ENCODE measurements at regions not wholly inside any gene's neighbourhood (a gene's known extent, or its start where the extent isn't known, plus 50 kb on each side); places are given as distances from the start of the nearest gene placed in this dataset.

DNA sequence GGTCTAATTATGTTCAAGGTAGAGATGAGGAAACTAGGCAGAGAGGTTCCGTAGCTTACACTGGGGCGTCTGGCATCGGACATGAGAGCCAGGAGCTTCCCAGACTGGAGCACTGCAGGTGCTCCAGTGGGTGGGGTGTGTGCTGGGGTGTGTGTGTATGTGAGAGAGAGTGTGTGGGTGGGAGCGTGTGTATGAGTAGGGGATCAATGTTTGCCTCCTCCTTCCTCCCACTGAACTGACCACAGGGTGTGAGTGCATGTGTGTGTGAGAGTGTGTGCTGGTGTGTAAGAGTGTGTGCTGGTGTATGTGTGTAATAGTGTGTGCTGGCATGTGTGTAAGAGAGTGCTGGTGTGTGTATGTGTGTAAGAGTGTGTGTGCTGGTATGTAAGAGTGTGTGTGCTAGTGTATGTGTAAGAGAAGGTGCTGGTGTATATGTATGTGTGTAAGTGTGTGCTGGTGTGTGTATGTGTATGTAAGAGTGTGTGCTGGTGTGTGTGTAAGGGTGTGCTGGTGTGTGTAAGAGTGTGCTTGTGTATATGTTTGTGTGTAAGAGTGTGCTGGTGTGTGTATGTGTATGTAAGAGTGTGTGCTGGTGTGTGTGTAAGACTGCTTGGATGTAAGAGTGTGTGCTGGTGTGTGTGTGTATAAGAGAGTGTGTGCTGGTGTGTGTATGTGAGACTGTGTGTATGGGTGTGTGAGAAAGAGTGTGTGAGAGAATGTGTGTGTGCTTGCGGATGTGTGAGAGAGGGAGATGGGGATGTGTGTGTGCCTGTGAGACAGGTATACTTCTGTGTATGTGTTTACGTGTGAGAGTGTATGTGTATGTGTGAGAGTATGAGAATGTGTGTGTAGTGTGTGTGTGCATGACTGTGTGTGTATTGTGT, 139.9 kb downstream of the MRM1 start:
- POLR2A ChIA-PET, result no interaction called here
- no peaks in the 10 kb centered on the region for H3K4me1 Mint-ChIP-seq
- no peaks in the 10 kb centered on the region for H3K36me3 Mint-ChIP-seq
- no peaks in the 10 kb centered on the region for H3K9me3 Mint-ChIP-seq
- DNase-seq (no peak), ATAC-seq (ENCODE audit: low read depth) (no peak)
- no peak overlapping the region for H3K4me3 Mint-ChIP-seq
- H3K27ac Mint-ChIP-seq, result no peak overlapping the region
- peaks cover 24% of the 10 kb centered on the region for H3K27me3 Mint-ChIP-seq

DNA sequence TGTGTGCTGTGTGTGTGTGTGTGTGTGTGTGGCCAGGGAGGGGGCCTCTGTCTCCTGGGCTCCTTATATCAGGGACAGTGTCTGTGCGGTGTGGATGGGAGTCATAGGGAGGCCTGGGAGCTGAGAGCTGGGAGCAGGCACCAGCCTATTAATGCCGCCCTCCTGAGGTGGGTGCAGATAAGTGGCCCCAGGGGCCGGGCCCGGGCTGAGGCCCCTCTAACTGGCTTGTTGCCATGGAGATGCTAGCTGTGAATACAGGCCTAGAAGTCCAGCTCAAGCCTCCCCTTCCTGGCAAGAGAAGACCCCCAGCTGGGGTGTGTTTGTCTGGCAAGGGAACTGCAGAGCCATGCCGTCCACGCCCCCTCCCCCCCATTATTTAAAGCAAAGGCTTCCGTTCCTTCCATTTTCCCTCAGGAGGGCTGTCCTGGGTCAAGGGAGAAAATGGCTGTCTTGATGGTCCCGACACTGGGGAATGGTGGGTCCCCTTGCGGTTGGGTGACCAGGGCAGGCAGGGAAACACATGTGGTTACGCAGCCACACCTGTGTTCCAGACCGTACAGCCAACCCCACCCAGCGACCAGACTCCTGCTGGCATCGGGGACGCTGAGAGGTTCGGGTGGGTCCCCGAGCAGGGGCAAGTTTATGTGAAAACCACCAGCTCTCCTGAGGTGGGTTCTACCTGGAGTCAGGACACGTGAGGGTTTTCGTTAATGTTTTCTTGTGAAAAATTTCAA, 141.1 kb downstream of the MRM1 start:
- Mint-ChIP-seq H3K4me1 (no peaks in the 10 kb centered on the region), H3K27me3 (peaks cover 17% of the 10 kb centered on the region), H3K27ac (no peak overlapping the region), H3K36me3 (no peaks in the 10 kb centered on the region), H3K4me3 (no peak overlapping the region), H3K9me3 (no peaks in the 10 kb centered on the region)
- ATAC-seq (ENCODE audit: low read depth) (no peak), DNase-seq (no peak)
- POLR2A ChIA-PET, result no interaction called here

DNA sequence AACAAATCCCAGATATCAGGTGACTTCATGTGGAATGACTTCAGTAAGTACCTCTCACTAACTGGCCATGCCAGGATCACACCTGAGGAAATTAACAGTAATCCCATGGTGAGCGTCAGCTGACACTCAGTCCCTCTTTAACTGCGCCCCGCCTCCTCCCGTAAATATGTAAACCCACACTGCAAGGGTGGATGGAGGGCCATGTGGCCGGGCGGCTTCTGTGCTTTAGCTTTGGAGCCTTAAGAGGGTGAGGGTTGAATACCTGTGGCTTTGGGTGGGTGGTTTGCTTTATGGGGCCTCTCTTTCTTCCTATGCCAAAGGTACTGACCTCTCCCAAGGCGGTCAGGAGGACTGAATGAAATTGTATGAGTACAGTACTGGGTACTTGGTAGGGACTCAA, 141.7 kb downstream of the MRM1 start:
- no peak for ATAC-seq (ENCODE audit: low read depth)
- Mint-ChIP-seq H3K27ac (no peak overlapping the region), H3K4me3 (no peak overlapping the region), H3K27me3 (peaks cover 10% of the 10 kb centered on the region), H3K4me1 (no peaks in the 10 kb centered on the region), H3K9me3 (no peaks in the 10 kb centered on the region), H3K36me3 (no peaks in the 10 kb centered on the region)
- DNase-seq, result no peak
- POLR2A ChIA-PET, result no interaction called here

DNA sequence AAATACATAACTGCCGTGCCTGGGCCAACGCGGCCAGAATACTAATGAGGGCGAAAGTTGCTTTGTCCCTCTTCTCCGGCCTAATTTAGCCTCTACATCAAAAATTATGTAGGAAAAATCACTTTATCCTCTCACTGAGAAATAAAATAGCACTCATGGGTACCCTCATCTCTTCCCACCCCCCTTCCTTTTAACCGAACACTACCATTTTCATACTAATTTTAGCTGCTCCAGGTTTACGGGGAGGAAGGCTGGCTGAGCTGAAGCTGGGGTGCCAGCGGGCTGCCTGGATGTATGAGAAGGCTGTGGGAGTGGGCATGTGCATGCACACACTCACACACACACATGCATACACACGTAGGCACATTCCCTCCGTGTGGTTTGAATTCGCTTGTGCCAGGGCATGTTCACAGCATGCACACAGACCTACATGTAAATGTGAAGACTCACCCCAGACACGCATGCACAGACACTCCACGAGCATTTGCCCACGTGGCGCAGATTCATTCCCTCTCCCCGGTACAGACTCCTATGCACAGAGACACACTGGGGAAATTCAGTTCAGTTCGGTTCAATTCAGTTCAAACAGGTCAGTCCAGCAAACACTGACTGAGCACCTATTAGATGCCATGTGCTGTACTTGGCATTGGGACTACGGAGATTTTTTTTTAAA, 145.1 kb downstream of the MRM1 start:
- Mint-ChIP-seq H3K27me3 (peaks cover 4% of the 10 kb centered on the region), H3K27ac (no peak overlapping the region), H3K9me3 (no peaks in the 10 kb centered on the region), H3K36me3 (no peaks in the 10 kb centered on the region), H3K4me3 (no peak overlapping the region), H3K4me1 (no peaks in the 10 kb centered on the region)
- ATAC-seq (ENCODE audit: low read depth), result no peak
- POLR2A ChIA-PET, result no interaction called here
- DNase-seq, result no peak

DNA sequence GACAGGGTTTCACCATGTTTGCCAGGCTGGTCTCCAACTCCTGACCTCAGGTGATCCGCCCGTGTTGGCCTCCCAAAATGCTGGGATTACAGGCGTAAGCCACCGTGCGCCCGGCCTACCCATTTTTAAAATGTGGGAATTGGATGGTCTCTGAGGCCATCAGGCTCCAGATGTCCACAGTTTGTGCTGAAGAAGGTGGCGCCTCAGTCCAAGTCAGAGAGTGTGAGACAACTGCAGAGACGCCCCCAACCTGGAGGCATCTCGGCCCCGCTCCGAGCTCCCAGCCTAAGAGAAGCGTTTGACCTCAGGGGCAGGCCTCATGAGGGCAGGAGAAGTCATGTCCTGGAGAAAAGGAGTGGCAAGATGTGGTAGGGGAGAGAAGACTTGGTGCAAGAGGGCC, 146.5 kb downstream of the MRM1 start:
- H3K4me1 Mint-ChIP-seq, result no peaks in the 10 kb centered on the region
- POLR2A ChIA-PET, result no interaction called here
- H3K27ac Mint-ChIP-seq, result no peak overlapping the region
- ATAC-seq (ENCODE audit: low read depth) (no peak), DNase-seq (no peak)
- no peaks in the 10 kb centered on the region for H3K36me3 Mint-ChIP-seq
- peaks cover 4% of the 10 kb centered on the region for H3K27me3 Mint-ChIP-seq
- H3K4me3 Mint-ChIP-seq, result no peak overlapping the region
- H3K9me3 Mint-ChIP-seq, result no peaks in the 10 kb centered on the region

DNA sequence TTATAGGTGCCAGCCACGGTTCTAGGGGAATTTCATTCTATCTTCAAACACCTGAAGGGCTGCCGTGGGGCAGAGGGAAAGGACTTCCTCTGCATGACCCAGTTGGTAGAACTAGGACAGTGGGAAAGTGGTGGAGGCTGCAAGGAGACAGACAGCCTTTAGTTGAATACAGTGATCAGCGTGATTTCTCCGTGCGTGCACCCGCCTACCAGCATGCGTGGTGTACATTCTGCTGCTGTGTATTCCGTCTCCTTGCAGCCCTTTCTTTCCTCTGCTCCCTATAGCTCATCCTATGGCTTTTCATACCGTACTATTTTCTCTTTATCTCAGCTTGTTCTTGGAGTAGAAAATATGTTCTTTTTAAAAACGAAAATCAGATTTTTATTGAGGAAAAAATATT, 146.9 kb downstream of the MRM1 start:
- POLR2A ChIA-PET, result no interaction called here
- peaks cover 4% of the 10 kb centered on the region for H3K27me3 Mint-ChIP-seq
- no peak for ATAC-seq (ENCODE audit: low read depth)
- DNase-seq, result no peak
- no peak overlapping the region for H3K27ac Mint-ChIP-seq
- H3K4me1 Mint-ChIP-seq, result no peaks in the 10 kb centered on the region
- H3K4me3 Mint-ChIP-seq, result no peak overlapping the region
- H3K9me3 Mint-ChIP-seq, result no peaks in the 10 kb centered on the region
- H3K36me3 Mint-ChIP-seq, result no peaks in the 10 kb centered on the region

DNA sequence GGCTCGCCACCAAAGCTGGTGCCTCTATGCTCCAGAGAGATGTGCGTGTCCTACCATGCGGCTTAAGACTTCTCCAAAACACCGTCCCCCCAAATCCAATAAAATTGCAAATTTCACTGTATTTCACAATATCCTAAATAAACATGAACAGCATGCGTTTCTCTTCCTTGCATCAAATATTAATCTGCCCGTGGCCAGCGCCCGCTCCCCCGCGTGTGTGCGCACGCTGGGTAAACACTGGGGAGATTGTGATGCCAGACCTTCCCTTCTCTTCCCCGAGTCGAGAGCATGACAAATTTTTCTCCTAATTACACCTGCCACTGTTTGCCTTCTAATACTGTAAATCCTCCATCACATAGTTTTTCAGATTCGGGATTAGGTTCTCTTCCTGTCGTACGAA, 148.1 kb downstream of the MRM1 start:
- Mint-ChIP-seq H3K27me3 (peaks cover under 1% of the 10 kb centered on the region), H3K9me3 (no peaks in the 10 kb centered on the region), H3K36me3 (no peaks in the 10 kb centered on the region), H3K4me1 (no peaks in the 10 kb centered on the region), H3K4me3 (no peak overlapping the region), H3K27ac (no peak overlapping the region)
- POLR2A ChIA-PET, result no interaction called here
- DNase-seq (no peak), ATAC-seq (ENCODE audit: low read depth) (no peak)

DNA sequence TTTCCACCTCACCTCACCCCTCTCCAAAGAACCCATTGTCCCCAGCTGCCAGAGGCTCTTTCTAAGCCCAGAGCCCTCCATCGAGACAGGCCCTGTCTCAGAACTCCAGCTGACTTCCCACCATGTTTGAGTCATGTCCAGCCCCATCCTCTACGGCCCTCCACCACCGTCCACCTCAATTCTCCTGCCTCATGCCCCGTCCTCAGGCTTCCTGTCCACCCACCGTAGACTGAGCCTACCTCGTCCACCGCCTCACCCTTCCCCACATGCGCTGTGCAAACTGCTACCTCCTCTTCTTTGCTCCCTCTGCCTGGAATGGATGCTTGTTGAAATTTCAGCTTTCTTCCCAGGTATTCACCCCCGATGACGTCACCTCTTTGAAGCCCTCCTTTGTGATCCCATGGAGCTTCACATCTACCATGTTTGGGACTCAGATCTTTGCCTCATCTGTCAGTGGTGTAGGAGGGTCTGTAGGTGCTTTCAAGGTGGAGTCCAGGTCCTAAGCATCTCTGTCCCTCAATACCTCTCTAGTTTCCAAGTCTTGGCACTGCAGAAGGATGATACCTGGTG, 149.0 kb downstream of the MRM1 start:
- Mint-ChIP-seq H3K9me3 (no peaks in the 10 kb centered on the region), H3K4me3 (no peak overlapping the region), H3K4me1 (no peaks in the 10 kb centered on the region), H3K36me3 (no peaks in the 10 kb centered on the region), H3K27ac (no peak overlapping the region), H3K27me3 (no peaks in the 10 kb centered on the region)
- DNase-seq, result no peak
- POLR2A ChIA-PET, result no interaction called here
- no peak for ATAC-seq (ENCODE audit: low read depth)

DNA sequence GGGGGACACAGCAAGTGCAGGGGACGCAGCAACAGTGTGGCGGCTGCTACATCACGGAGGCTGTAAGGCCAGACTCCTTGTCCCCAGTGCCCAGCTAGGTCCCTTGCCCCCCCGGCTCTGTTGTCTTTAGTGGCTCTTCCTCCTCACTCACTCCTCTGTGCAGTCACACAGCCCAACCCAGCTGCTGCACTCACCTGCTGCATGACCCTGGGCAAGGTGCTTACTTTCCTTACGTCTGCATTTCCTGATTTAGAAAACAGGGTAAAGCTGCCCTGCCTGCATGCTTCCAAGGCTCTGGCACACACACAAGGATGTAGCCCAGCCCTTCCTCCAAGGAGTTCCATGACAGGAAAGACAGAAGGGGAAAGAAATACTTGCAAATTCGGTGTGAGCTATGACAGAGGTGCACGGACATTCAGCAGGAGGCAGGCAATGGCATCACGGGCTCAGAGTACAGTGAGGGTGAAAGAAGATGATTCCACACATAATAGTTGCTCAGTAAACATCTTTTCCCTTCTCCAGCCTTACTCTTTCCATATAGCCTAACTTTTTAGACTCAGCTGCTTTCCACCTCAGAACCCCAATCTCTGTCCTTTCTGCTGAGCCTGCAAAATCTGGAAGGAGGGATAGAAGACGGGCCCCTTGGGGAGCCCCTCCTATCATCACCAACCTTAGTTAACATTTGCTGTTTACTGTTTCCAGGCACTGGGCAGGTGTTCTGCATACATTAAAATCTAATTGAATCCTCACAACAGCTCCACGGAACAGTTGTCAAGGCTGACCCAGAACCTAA, 150.9 kb downstream of the MRM1 start:
- POLR2A ChIA-PET, result no interaction called here
- Mint-ChIP-seq H3K36me3 (no peaks in the 10 kb centered on the region), H3K4me1 (no peaks in the 10 kb centered on the region), H3K27ac (no peak overlapping the region), H3K4me3 (no peak overlapping the region), H3K27me3 (no peaks in the 10 kb centered on the region), H3K9me3 (no peaks in the 10 kb centered on the region)
- ATAC-seq (ENCODE audit: low read depth), result no peak
- no peak for DNase-seq

DNA sequence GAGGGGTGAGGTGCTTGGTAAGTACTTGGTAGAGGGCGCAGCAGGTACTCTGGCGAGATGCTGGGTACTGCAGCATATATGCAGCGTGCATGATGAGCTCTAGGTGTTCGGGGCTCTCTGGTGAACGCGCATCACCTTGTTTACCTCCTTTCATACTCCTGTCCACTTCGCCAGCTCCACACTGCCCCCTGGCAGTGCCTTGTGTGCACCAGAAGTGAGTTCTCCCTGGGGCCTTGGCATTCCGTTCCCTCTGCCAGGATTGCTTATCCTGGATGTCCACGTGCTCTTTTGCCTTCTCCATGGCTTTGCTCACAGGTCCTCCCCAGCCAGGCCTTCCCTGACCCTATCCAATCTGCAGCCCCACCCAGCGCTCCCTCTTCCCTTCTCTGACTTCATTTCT, 154.2 kb downstream of the MRM1 start:
- no peak overlapping the region for H3K27ac Mint-ChIP-seq
- no peaks in the 10 kb centered on the region for H3K4me1 Mint-ChIP-seq
- ATAC-seq (ENCODE audit: low read depth), result no peak

DNA sequence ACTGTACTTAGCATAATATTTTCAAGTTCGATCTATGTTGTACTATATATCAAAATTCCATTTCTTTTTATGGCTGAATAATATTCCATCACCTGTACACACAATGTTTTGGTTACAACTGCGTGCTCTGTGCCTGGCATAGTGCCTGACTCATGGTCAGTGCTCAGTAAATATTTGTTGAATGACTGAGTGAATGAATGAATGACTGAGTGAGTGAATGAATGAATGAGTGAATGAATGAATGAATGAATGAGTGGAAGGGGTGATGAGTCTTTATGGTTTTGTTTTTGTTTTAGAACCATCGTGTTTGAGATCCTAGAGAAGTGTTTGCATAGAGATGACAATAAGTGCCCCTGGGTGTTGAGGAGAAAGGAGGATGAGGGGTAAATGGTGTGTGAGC, 155.3 kb downstream of the MRM1 start:
- ATAC-seq (ENCODE audit: low read depth) (no peak), DNase-seq (no peak)
- Mint-ChIP-seq H3K4me3 (no peak overlapping the region), H3K27me3 (no peaks in the 10 kb centered on the region), H3K27ac (no peak overlapping the region), H3K9me3 (peaks cover 6% of the 10 kb centered on the region), H3K4me1 (no peaks in the 10 kb centered on the region), H3K36me3 (no peaks in the 10 kb centered on the region)
- POLR2A ChIA-PET, result no interaction called here

More for the DNA sequence above, 154.2 kb downstream of the MRM1 start:
- POLR2A ChIA-PET, result no interaction called here
- peak; percentile 53 for DNase-seq
- no peaks in the 10 kb centered on the region for H3K27me3 Mint-ChIP-seq
- no peaks in the 10 kb centered on the region for H3K36me3 Mint-ChIP-seq
- no peak overlapping the region for H3K4me3 Mint-ChIP-seq
- no peaks in the 10 kb centered on the region for H3K9me3 Mint-ChIP-seq

DNA sequence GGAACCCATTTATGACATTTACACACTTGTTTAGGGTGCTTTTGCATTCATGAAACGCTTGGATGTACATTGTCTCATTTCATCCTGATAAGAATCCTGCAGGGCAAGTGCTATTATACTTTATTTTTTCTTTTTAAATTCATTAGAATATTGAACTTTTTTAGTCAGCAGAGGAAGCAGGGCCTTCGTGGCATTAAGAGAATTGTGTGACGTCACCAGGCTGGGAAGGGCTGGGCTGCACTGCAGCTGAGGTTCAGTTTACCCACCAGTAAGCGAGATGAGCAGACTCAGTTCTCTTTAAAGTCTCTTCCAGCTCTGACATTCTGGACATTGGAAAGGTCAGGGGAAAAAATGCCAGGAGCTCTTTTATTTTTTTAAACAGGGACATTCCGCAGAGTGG, 159.0 kb downstream of the MRM1 start:
- no peaks in the 10 kb centered on the region for H3K27me3 Mint-ChIP-seq
- no peak overlapping the region for H3K27ac Mint-ChIP-seq
- no peak for DNase-seq
- POLR2A ChIA-PET, result no interaction called here
- peaks cover 6% of the 10 kb centered on the region for H3K9me3 Mint-ChIP-seq
- H3K4me3 Mint-ChIP-seq, result no peak overlapping the region
- H3K4me1 Mint-ChIP-seq, result peaks cover 16% of the 10 kb centered on the region
- H3K36me3 Mint-ChIP-seq, result no peaks in the 10 kb centered on the region
- no peak for ATAC-seq (ENCODE audit: low read depth)
